Dedifferentiated amniotic fluid mesenchymal stem cell (primary cell): ENCODE measurements at regions not wholly inside any gene's neighbourhood (a gene's known extent, or its start where the extent isn't known, plus 50 kb on each side); places are given as distances from the start of the nearest gene placed in this dataset.

Experiments
- DNase-seq: peaks from one replicate; pipeline ENCODE4 v3.0.0-alpha.2; 2016; ENCODE audit errors: extremely low spot score

GRCh38 chr9:14962193-14962882, 52.1 kb upstream of the FREM1 start:
- no peak for DNase-seq

GRCh38 chr9:14961372-14962068, 51.3 kb upstream of the FREM1 start:
- no peak for DNase-seq

GRCh38 chr9:14960881-14961280, 50.7 kb upstream of the FREM1 start:
- no peak for DNase-seq
